Heart left ventricle (tissue), 16 donors: ENCODE measurements at regions not wholly inside any gene's neighbourhood (a gene's known extent, or its start where the extent isn't known, plus 50 kb on each side); places are given as distances from the start of the nearest gene placed in this dataset.
A peak's percentile ranks its signal among the peaks of the same experiment; 100 is the strongest.
"Not testable (repeated sequence)": the region's sequence is repeated elsewhere in the genome, so short reads cannot be mapped to it uniquely, and the experiment has no call there.

ENCODE experiments used
- ATAC-seq, 4 donors: fragments of 200-7000 bp; cut with Tn5 transposase; one replicate each; pipeline ENCODE4 v1.9.1; 2020 to 2022; ENCODE audit warnings: moderate library complexity in 4 of 4, mild to moderate bottlenecking in 3 of 4, moderate number of reproducible peaks in 1 of 4
- DNase-seq, 5 donors: peaks; one replicate each; pipeline ENCODE4 v3.0.0-alpha.2; 2020
- H3K27ac ChIP-seq, 12 donors: fragments of 200-600 bp; sonication (generic) in 4 of 12; one replicate each; pipeline versions ENCODE4 v1.5.0 to v1.8.0; 2016 to 2022; ENCODE audit warnings: mild to moderate bottlenecking in 2 of 12
- H3K27me3 ChIP-seq, 9 donors: fragments of 200-600 bp; sonication (generic) in 2 of 9; one replicate each; pipeline versions ENCODE4 v1.5.1 to v1.8.0; 2016 to 2022; ENCODE audit warnings: mild to moderate bottlenecking in 3 of 9
- H3K36me3 ChIP-seq, 9 donors: fragments of 200-600 bp; sonication (generic) in 2 of 9; one replicate each; pipeline versions ENCODE4 v1.5.0 to v1.8.0; 2018 to 2022; ENCODE audit warnings: mild to moderate bottlenecking in 2 of 9
- H3K4me1 ChIP-seq, 12 donors: fragments of 200-600 bp; sonication (generic) in 4 of 12; one replicate each; pipeline versions ENCODE4 v1.5.0 to v1.8.0; 2016 to 2022; ENCODE audit warnings: mild to moderate bottlenecking in 3 of 12
- H3K4me3 ChIP-seq, 12 donors: fragments of 200-600 bp; sonication (generic) in 4 of 12; one replicate each; pipeline versions ENCODE4 v1.5.0 to v1.8.0; 2017 to 2022; ENCODE audit warnings: mild to moderate bottlenecking in 9 of 12, moderate library complexity in 4 of 12
- H3K9me3 ChIP-seq, 12 donors: fragments of 200-600 bp; sonication (generic) in 4 of 12; one replicate each; pipeline versions ENCODE4 v1.5.0 to v1.8.0; 2016 to 2022; ENCODE audit warnings: mild to moderate bottlenecking in 1 of 12
- CTCF ChIP-seq, 12 donors: fragments of 200-600 bp; sonication (generic) in 4 of 12; IDR thresholded peaks; one replicate each; pipeline versions ENCODE4 v1.5.0 to v1.8.0; 2018 to 2022; ENCODE audit warnings: antibody characterized with exemption in 12 of 12, mild to moderate bottlenecking in 5 of 12
- POLR2A ChIP-seq, 2 donors: fragments of 450-650 bp; IDR thresholded peaks; one replicate each; pipeline ENCODE4 v1.6.1; 2017; ENCODE audit warnings: antibody characterized with exemption in 2 of 2, mild to moderate bottlenecking in 2 of 2, moderate library complexity in 2 of 2
- WGBS, 4 donors: extraction: QIAGEN DNeasy Blood & Tissue Kit in 2 of 4; methylation state at CpG; one replicate each; pipeline versions ENCODE4 v1.1.5 to v1.1.7; 2013 to 2018; 5-methylcytosine and 5-hydroxymethylcytosine counted together
- intact Hi-C, 10 donors: fragments of 100-400 bp; cut with DNase I; formaldehyde crosslinking; loops; one replicate each; pipeline versions ENCODE4 v1.11.1 to v1.14.2; 2022
- donor health status: ischemic (EF 13 %, LVEDD 7.1; RV severe dilation, severe dysfunction).
- donor health status: healthy with polysubstance abuse.
- donor health status: DM: no; HTN: yes; CAD: no.
- donor health status: DM: no; HTN: no; CAD: no.
- donor health status: ischemic (EF 25% LVEDD 6.9; RV normal size, moderate dysfunction).
- donor health status: ischemic (EF 25% LVEDD 5.7; RV mildly dilated, moderate dysfunction).
- donor health status: healthy.
- donor health status: DM: yes; HTN: yes; CAD: no.
- donor health status: ischemic (EF 35%, LVEDD 5.7; RV mildly dilated, moderate dysfunction).
- donor health status: nonischemic (EF 11% LVEDD 7.7; RV severe dilation, severe dysfunction).
- donor health status: DM: yes; HTN: yes; CAD: no.
- donor health status: PGD.
- donor health status: ischemic (EF 29% LVEDD 5.4; RV normal size, mild dysfunction).
- donor health status: nonischemic (EF 23%, LVEDD 6.1; RV moderate dilation, normal function).

- no peak for TF ChIP-seq POLR2A (IDR thresholded peaks at IDR 0.05)
- TF ChIP-seq CTCF (IDR thresholded peaks at IDR 0.05): no peak
- Histone ChIP-seq H3K27me3 (no peaks in the 10 kb centered on the region), H3K27ac (peak overlapping the region in 1 of 12 donors; percentile 23), H3K36me3 (no peaks in the 10 kb centered on the region), H3K4me3 (no peak overlapping the region), H3K4me1 (peaks cover 0 to 15% (median 0%) of the 10 kb centered on the region in 12 donors), H3K9me3 (peaks cover 0 to 22% (median 13%) of the 10 kb centered on the region in 12 donors)
- intact Hi-C loops: no loop called here
- DNase-seq: no peak
- WGBS, 4 donors: 45 to 57% (median 48%) methylated on average over 1 of the region's 1 CpG
- no peak for ATAC-seq
Measured at GRCh38 chr12:94012590-94012989, 135.8 kb upstream of the PLXNC1 start.

GRCh38 chr12:94017247-94017646 lies 131.1 kb upstream of the PLXNC1 start:
- 88 to 99% (median 95%) methylated on average over 2 of the region's 2 CpGs for WGBS, 4 donors
- H3K27me3 ChIP-seq, ATAC-seq, H3K4me3 ChIP-seq, intact Hi-C loops, H3K27ac ChIP-seq, DNase-seq, H3K36me3 ChIP-seq: not testable (repeated sequence)
- H3K9me3 ChIP-seq: peaks cover 0 to 29% (median 15%) of the 10 kb centered on the region in 12 donors
- H3K4me1 ChIP-seq: peaks cover 0 to 15% (median 0%) of the 10 kb centered on the region in 12 donors

DNA sequence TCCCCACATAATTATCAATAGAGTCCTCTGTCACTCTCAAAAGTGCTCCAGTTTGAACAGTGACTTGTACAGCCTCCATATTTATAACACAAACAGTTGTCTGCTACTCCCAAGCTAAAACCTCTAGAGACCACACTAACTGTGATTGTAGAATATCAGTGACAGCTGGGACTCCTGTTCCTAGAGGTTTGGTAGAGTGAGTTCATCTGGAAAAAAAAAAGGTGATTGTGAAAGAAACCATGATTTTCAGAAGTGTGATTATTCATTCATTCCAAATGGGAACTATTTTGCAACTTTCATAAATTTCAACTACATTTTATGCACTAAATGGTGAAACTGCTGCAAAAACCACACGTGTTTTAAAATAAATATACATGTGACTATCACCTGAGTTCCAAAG lies 128.0 kb upstream of the PLXNC1 start:
- H3K36me3 ChIP-seq: no peaks in the 10 kb centered on the region
- 55 to 69% (median 64%) methylated on average over 1 of the region's 1 CpG for WGBS, 4 donors
- peaks cover 0 to 45% (median 22%) of the 10 kb centered on the region in 12 donors for H3K9me3 ChIP-seq
- H3K4me1 ChIP-seq: no peaks in the 10 kb centered on the region
- intact Hi-C loops: no loop called here
- TF ChIP-seq POLR2A (IDR thresholded peaks at IDR 0.05) (no peak), CTCF (IDR thresholded peaks at IDR 0.05) (no peak)
- DNase-seq (no peak), ATAC-seq (peak in 2 of 4 donors; percentile 39 to 43)
- no peaks in the 10 kb centered on the region for H3K27me3 ChIP-seq
- no peak overlapping the region for H3K27ac ChIP-seq
- H3K4me3 ChIP-seq: no peak overlapping the region

DNA sequence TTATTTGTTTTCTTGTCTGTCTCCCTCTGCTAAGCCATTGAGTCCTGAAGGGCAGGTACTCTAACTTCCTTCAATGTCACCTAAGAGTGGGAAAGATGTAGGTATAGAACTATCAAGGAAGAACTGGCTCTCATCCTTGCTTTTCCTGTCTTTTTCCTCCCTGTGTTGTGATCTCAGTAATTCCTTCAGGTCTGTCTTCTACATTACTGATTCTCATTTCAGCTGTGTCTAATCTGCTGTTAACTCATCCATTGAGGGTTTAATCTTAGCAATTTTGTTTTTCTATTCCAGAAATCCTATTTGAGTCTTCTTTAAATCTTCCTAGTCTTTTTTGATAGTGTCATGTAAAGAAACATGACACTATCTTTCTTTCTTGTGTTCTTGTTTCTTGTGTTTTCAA lies 124.5 kb upstream of the PLXNC1 start:
- H3K4me1 ChIP-seq: peaks cover 0 to 4% (median 0%) of the 10 kb centered on the region in 12 donors
- no peak for TF ChIP-seq POLR2A (IDR thresholded peaks at IDR 0.05)
- no peak for TF ChIP-seq CTCF (IDR thresholded peaks at IDR 0.05)
- intact Hi-C loops: no loop called here

DNA sequence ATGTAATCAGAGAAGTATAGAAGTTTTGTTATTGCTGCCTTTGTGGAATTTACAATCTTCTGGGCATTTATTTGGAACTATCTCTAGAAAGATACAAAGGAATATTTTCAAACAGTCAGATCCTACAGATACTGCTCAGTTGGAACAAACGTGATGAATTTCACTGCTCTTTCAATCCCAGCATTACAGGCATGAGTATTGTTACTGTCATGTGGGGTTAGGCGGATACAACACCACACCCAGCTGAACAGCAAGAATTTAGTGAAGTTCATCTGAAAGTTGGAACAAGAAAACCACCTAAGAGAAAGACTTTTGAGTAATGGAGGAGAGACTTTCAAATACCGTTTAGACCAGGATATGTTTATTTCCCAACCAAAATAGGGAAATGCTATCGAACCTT lies 123.3 kb upstream of the PLXNC1 start:
- peaks cover 0 to 4% (median 0%) of the 10 kb centered on the region in 12 donors for H3K4me1 ChIP-seq
- peaks cover 0 to 23% (median 6%) of the 10 kb centered on the region in 12 donors for H3K9me3 ChIP-seq
- intact Hi-C loops: no loop called here
- TF ChIP-seq POLR2A (IDR thresholded peaks at IDR 0.05) (no peak), CTCF (IDR thresholded peaks at IDR 0.05) (no peak)
- no peaks in the 10 kb centered on the region for H3K36me3 ChIP-seq
- 85 to 92% (median 90%) methylated on average over 4 of the region's 4 CpGs for WGBS, 4 donors
- ATAC-seq (no peak), DNase-seq (no peak)
- no peak overlapping the region for H3K4me3 ChIP-seq
- H3K27ac ChIP-seq: no peak overlapping the region
- H3K27me3 ChIP-seq: no peaks in the 10 kb centered on the region

More for the DNA sequence above, 124.5 kb upstream of the PLXNC1 start:
- ATAC-seq: no peak
- Histone ChIP-seq H3K27ac (no peak overlapping the region), H3K27me3 (no peaks in the 10 kb centered on the region), H3K4me3 (no peak overlapping the region), H3K9me3 (peaks cover 0 to 23% (median 6%) of the 10 kb centered on the region in 12 donors), H3K36me3 (no peaks in the 10 kb centered on the region)
- no peak for DNase-seq
